ENCODE measurements at regions not wholly inside any gene's neighbourhood (a gene's known extent, or its start where the extent isn't known, plus 50 kb on each side); places are given as distances from the start of the nearest gene placed in this dataset.

DNA sequence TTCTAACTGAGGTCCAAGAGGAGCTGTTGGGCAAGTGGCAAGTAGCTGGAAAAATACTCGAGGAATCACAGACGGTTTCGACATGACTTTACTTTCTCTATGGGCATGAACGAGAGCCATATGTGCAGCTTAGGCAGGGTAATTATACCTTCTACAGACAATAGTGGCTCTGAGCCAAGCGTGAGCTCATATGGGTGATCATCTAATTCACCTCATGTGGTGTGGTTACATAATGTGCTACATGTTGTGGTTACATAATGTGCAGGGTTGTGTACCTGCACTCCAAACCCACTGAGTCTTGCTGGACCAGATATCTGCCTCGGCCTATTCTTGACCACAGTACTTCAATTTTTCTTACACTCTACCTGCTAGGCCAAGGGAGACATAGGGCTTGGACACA, 771.7 kb upstream of the EYS start:
- Mint-ChIP-seq H3K27ac (no peak overlapping the region), H3K27me3 (no peaks in the 10 kb centered on the region), H3K36me3 (ENCODE audit: low read depth) (no peaks in the 10 kb centered on the region), H3K4me1 (no peaks in the 10 kb centered on the region), H3K4me3 (no peak overlapping the region)
- H3K9me3 ChIP-seq (ENCODE audit: control insufficient read depth, low read length, poor library complexity, severe bottlenecking), result no peaks in the 10 kb centered on the region
- no peak for DNase-seq
- ATAC-seq, result no peak

DNA sequence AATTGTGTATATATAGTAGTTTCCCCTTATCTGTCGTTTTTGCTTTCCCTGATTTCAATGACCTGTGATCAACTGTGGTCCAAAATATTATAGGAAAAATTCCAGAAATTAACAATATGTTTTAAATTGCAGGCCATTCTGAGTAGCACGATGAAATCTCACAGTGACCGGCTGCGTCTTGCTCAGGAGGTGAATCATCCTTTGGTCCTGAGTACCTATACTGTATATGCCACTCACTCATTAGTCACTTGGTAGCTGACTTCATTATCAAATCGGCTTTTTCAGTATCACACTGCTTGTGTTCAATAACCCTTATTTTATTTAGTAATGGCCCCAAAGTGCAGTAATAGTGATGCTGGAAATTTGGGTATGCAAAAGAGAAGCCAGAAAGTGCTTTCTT, 728.3 kb upstream of the EYS start:
- H3K9me3 ChIP-seq (ENCODE audit: control insufficient read depth, low read length, poor library complexity, severe bottlenecking), result no peaks in the 10 kb centered on the region
- DNase-seq (no peak), ATAC-seq (no peak)
- Mint-ChIP-seq H3K36me3 (ENCODE audit: low read depth) (no peaks in the 10 kb centered on the region), H3K27me3 (no peaks in the 10 kb centered on the region), H3K4me3 (no peak overlapping the region), H3K27ac (no peak overlapping the region), H3K4me1 (no peaks in the 10 kb centered on the region)

DNA sequence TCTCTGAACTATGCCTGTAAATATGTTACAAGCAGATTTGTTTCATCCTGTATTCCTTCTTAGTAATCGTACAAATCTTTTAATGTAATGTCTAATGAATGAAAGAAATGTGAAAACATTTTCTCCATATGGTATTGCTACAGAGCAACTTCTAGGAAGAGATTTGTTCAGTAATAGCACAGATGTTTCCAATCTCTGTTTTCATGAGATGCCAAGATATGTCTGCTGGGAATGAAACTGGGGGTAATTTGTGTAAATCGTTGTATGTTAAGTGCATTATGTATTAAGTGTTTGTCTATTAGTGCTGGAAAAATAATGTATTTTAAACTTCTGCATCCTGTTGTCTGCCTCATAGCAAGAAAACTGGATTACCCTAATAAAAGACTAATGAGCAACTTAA, 722.2 kb upstream of the EYS start:
- H3K27me3 Mint-ChIP-seq, result no peaks in the 10 kb centered on the region

DNA sequence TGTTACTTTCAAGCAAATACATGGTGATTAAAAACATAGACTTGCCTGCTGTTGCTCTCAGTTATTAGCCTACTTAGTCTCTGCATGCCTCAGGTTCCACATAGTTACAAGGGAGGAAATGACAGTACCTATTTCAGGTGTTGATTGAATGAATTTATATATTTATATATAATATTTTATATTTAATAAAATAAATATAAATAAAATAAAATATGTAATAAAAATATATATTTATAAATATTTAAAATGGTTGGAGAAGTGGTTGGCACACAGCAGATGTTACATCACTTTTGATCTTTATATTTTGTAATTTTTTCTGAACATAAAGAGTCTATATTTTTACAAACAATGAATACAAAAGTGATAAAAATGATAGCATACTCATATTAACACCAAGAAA, 716.0 kb upstream of the EYS start:
- Mint-ChIP-seq H3K27me3 (no peaks in the 10 kb centered on the region), H3K4me1 (no peaks in the 10 kb centered on the region), H3K4me3 (no peak overlapping the region), H3K27ac (no peak overlapping the region), H3K36me3 (ENCODE audit: low read depth) (no peaks in the 10 kb centered on the region)
- DNase-seq (no peak), ATAC-seq (no peak)
- H3K9me3 ChIP-seq (ENCODE audit: control insufficient read depth, low read length, poor library complexity, severe bottlenecking), result no peaks in the 10 kb centered on the region

More for the DNA sequence above, 722.2 kb upstream of the EYS start:
- no peaks in the 10 kb centered on the region for H3K9me3 ChIP-seq (ENCODE audit: control insufficient read depth, low read length, poor library complexity, severe bottlenecking)
- Mint-ChIP-seq H3K4me3 (no peak overlapping the region), H3K36me3 (ENCODE audit: low read depth) (no peaks in the 10 kb centered on the region), H3K27ac (no peak overlapping the region), H3K4me1 (no peaks in the 10 kb centered on the region)
- no peak for DNase-seq
- no peak for ATAC-seq

DNA sequence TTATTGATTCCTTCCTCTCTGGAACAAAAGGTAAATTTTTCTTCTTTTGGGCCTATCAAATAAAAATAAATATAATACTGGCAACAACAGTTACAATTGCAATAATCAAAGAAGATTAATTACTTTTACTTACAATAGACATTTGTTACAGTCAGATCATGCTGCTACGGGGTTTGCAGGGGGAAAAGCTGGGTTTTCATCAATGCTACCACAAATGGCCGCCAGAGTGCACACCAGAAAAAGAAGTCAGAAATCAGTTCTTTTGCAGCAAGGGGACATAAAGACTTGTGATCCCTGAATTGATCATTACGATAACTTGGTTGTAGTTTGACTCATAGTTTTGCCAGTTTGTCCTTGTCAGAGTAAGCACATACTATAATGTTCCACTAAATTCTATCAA, 714.5 kb upstream of the EYS start:
- Mint-ChIP-seq H3K36me3 (ENCODE audit: low read depth) (no peaks in the 10 kb centered on the region), H3K27me3 (no peaks in the 10 kb centered on the region), H3K4me3 (no peak overlapping the region), H3K4me1 (no peaks in the 10 kb centered on the region), H3K27ac (no peak overlapping the region)
- DNase-seq, result no peak
- ATAC-seq, result no peak
- no peaks in the 10 kb centered on the region for H3K9me3 ChIP-seq (ENCODE audit: control insufficient read depth, low read length, poor library complexity, severe bottlenecking)

DNA sequence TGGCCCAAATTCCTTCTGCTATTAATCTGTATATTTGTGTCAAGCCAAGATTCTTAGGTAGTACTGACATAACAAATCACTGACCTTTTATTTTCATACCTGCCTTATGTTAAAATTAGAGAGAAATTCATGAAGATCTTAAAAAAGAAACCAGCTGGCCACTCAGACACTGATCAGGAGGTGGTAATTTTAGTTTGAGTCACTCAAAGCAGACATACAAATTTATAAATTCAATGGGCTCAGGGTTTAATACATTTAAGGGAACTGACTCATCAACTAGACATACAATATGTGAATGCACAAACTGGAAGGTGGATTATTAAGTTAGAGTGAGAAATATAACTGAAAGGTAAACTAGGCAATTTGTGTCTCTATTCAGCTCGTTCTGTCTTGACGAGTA, 711.9 kb upstream of the EYS start:
- no peaks in the 10 kb centered on the region for H3K9me3 ChIP-seq (ENCODE audit: control insufficient read depth, low read length, poor library complexity, severe bottlenecking)
- Mint-ChIP-seq H3K36me3 (ENCODE audit: low read depth) (no peaks in the 10 kb centered on the region), H3K27ac (no peak overlapping the region), H3K4me1 (no peaks in the 10 kb centered on the region), H3K27me3 (no peaks in the 10 kb centered on the region), H3K4me3 (no peak overlapping the region)
- DNase-seq (no peak), ATAC-seq (no peak)

DNA sequence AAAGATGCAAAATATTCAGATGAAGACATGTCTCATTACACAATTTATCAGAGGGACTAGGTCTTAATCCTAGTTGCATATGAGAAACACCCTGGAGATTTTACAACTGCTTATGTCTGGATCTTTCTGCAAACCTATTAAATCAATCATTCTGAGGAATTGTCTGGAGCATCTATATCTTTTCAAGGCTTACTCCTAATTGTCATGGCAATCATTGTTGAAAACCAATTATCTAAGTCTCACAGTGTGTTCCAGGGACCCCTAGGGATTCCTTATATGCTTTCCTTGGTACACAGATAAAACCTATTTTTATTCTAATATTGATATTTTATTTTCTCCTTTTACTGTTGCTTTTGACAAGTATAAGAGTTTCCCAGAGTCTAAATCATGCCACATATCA, 696.9 kb upstream of the EYS start:
- ATAC-seq, result no peak
- Mint-ChIP-seq H3K36me3 (ENCODE audit: low read depth) (no peaks in the 10 kb centered on the region), H3K4me1 (no peaks in the 10 kb centered on the region), H3K4me3 (no peak overlapping the region), H3K27me3 (no peaks in the 10 kb centered on the region), H3K27ac (no peak overlapping the region)
- no peak for DNase-seq
- no peaks in the 10 kb centered on the region for H3K9me3 ChIP-seq (ENCODE audit: control insufficient read depth, low read length, poor library complexity, severe bottlenecking)

DNA sequence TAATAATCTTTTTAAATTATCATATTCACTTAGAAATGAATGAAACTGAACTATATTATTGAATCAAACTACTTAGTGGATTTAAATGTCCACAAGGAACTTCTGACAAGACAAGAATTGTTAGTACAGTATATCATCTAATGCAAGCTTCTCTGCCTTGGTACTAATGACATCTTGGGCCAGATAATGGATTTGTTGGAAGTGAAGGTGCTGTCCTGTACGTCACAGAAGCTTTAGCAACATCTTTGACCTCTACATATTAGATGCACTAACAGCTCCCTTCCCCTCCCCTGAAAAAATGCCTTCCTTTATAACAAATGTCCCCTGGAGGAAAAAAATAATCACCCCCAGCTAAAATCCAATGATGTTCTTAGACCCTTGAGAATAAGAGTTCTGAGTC, 695.8 kb upstream of the EYS start:
- peaks cover 3% of the 10 kb centered on the region for H3K9me3 ChIP-seq (ENCODE audit: control insufficient read depth, low read length, poor library complexity, severe bottlenecking)
- no peaks in the 10 kb centered on the region for H3K27me3 Mint-ChIP-seq
- H3K4me1 Mint-ChIP-seq, result no peaks in the 10 kb centered on the region
- H3K27ac Mint-ChIP-seq, result no peak overlapping the region
- ATAC-seq (no peak), DNase-seq (no peak)
- H3K36me3 Mint-ChIP-seq (ENCODE audit: low read depth), result no peaks in the 10 kb centered on the region
- no peak overlapping the region for H3K4me3 Mint-ChIP-seq

DNA sequence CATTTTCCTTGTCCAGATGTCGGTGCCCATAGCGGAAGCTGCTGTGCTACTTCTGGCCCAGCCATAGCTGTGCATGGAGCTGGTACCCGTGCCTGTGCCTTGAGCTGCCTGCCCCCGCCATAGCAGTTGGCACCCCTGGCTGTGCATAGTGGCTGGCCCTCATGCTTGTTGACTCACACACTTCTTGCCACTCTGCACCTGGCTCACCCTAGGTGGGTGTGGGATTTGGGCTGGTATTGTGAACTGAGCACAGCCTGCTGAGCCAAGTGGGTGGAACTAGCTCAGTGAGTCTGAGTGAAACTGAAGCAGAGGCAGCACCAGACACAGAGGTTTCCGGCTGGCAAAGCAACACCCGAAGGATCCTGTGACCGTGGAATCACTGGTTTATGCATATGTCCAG, 689.5 kb upstream of the EYS start:
- no peak for DNase-seq

DNA sequence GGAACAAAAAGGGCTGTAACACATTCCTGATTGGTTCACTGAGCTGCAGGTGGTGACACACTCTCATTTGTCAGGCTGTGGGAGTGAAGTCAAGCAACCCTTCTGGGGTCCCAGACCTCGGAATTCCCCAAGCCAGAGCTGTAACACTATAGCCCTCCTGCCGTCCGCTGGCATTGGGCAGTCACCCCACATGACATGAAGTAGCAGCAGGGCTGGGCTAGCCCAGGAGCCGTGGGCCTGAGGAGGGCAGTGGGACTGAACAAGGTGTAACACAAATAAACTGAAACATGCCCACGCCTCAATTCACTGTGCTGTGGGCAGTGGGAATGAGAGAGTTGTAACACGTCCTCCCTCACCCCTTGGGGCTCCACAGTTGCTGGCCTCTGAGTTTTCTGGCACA, 689.1 kb upstream of the EYS start:
- no peaks in the 10 kb centered on the region for H3K27me3 Mint-ChIP-seq

More for the DNA sequence above, 689.5 kb upstream of the EYS start:
- peaks cover 3% of the 10 kb centered on the region for H3K9me3 ChIP-seq (ENCODE audit: control insufficient read depth, low read length, poor library complexity, severe bottlenecking)
- Mint-ChIP-seq H3K36me3 (ENCODE audit: low read depth) (no peaks in the 10 kb centered on the region), H3K4me3 (no peak overlapping the region), H3K27ac (no peak overlapping the region), H3K4me1 (no peaks in the 10 kb centered on the region), H3K27me3 (no peaks in the 10 kb centered on the region)
- no peak for ATAC-seq

DNA sequence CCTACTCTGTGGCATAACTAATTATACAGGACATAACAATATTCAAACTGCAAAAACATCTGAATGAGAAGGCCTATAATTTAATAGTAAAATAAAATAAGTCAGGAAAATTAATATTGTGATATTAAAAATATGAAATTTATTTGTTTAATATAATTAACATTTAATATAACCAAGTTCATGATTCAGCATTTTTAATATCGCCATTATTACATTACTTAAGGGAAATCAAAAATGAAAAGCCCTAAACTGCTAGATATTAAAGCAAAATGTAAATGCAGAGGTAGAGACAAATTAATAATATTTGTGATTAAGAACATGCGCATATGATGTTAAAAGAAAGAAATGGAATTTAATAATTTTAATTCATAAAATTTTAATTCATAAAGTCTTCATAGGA, 683.4 kb upstream of the EYS start:
- no peaks in the 10 kb centered on the region for H3K27me3 Mint-ChIP-seq
- H3K4me3 Mint-ChIP-seq, result no peak overlapping the region
- H3K27ac Mint-ChIP-seq, result no peak overlapping the region
- no peaks in the 10 kb centered on the region for H3K36me3 Mint-ChIP-seq (ENCODE audit: low read depth)
- no peak for ATAC-seq
- H3K4me1 Mint-ChIP-seq, result no peaks in the 10 kb centered on the region
- H3K9me3 ChIP-seq (ENCODE audit: control insufficient read depth, low read length, poor library complexity, severe bottlenecking), result no peaks in the 10 kb centered on the region
- no peak for DNase-seq

More for the DNA sequence above, 689.1 kb upstream of the EYS start:
- no peaks in the 10 kb centered on the region for H3K36me3 Mint-ChIP-seq (ENCODE audit: low read depth)
- H3K4me1 Mint-ChIP-seq, result no peaks in the 10 kb centered on the region
- H3K9me3 ChIP-seq (ENCODE audit: control insufficient read depth, low read length, poor library complexity, severe bottlenecking), result peaks cover 3% of the 10 kb centered on the region
- DNase-seq, result no peak
- no peak overlapping the region for H3K4me3 Mint-ChIP-seq
- no peak for ATAC-seq
- no peak overlapping the region for H3K27ac Mint-ChIP-seq

DNA sequence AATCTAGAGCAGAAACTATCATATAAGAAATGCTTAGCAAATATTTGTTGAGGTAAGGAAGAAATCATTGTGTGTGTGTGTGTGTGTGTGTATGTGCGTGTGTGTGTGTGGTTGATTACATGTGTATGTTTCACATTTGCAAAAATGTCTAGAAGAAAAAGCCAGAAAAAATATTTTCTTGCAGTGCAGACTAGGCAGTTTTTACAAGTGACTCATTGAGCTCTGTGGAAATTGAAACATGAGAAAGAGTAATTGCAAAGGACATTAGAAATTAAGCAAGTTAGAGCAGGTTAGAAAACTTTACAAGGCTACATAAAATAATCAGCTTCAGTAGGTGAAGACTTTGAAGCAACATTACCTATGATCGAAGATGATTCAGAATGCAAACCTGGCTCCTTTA, 669.0 kb upstream of the EYS start:
- Mint-ChIP-seq H3K4me3 (no peak overlapping the region), H3K27me3 (no peaks in the 10 kb centered on the region), H3K4me1 (no peaks in the 10 kb centered on the region), H3K27ac (no peak overlapping the region), H3K36me3 (ENCODE audit: low read depth) (no peaks in the 10 kb centered on the region)
- H3K9me3 ChIP-seq (ENCODE audit: control insufficient read depth, low read length, poor library complexity, severe bottlenecking), result no peaks in the 10 kb centered on the region
- ATAC-seq, result no peak
- DNase-seq, result no peak

DNA sequence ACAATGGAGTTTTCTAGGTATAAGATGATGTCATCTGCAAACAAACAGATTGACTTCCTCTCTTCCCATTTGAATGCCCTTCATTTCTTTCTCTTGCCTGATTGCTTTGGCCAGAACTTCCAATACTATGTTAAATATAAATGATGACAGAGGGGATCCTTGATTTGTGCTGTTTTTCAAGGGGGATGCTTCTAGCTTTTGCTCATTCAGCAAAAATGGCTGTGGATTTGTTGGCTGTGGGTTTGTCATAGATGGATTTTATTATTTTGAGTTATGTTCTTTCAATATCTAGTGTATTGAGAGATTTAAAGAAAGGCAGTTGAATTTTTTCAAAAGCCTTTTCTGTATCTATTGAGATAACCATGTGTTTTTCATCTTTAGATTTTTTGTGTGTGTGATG, 662.4 kb upstream of the EYS start:
- no peaks in the 10 kb centered on the region for H3K27me3 Mint-ChIP-seq
- H3K9me3 ChIP-seq (ENCODE audit: control insufficient read depth, low read length, poor library complexity, severe bottlenecking), result no peaks in the 10 kb centered on the region
- no peaks in the 10 kb centered on the region for H3K4me1 Mint-ChIP-seq
- H3K27ac Mint-ChIP-seq, result no peak overlapping the region
- no peak for DNase-seq
- ATAC-seq, result no peak
- H3K4me3 Mint-ChIP-seq, result no peak overlapping the region
- H3K36me3 Mint-ChIP-seq (ENCODE audit: low read depth), result no peaks in the 10 kb centered on the region

DNA sequence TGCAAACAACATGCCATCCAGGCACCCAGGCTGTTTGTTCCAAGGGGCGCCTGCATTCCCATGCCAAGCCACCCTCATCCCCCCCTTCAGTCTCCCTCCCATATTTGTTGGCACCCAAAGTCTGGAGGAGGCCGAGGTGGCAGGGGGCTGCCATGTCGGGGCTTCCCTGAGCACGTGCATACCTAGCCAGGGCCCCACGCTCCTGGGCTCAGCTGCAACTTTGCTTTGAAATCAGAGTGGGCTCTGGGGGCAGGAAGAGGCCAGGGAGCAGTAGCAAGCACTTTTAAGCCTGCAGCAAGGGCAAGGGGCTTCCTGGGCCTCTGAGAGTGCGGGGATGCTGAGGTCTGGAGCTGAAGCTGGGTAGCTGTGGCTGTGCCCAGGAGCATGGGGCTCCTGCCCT, 655.9 kb upstream of the EYS start:
- ATAC-seq, result no peak

DNA sequence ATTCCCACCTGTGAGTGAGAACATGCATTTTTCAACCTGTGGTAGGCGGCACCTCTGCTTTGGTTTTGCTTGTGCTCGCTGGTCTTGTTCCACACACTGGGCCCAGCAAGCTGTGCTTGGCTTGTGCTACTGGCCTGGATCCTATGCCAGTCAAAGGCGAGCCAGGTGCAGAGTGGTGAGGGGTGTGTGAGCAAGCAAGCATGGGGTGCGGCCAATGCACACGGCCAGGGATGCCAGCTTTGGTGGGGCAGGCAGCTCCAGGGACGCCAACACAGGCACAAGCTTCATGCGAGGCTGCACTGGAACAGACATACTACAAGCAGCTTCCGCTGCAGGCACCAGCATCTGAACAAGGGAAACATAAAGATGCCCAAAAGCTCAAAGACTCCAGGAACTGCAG, 654.9 kb upstream of the EYS start:
- no peaks in the 10 kb centered on the region for H3K27me3 Mint-ChIP-seq
- peaks cover 2% of the 10 kb centered on the region for H3K9me3 ChIP-seq (ENCODE audit: control insufficient read depth, low read length, poor library complexity, severe bottlenecking)
- H3K4me3 Mint-ChIP-seq, result no peak overlapping the region
- ATAC-seq, result no peak
- H3K4me1 Mint-ChIP-seq, result no peaks in the 10 kb centered on the region
- H3K27ac Mint-ChIP-seq, result no peak overlapping the region
- no peak for DNase-seq
- no peaks in the 10 kb centered on the region for H3K36me3 Mint-ChIP-seq (ENCODE audit: low read depth)

More for the DNA sequence above, 655.9 kb upstream of the EYS start:
- Mint-ChIP-seq H3K4me3 (no peak overlapping the region), H3K27ac (no peak overlapping the region), H3K27me3 (no peaks in the 10 kb centered on the region), H3K36me3 (ENCODE audit: low read depth) (no peaks in the 10 kb centered on the region), H3K4me1 (no peaks in the 10 kb centered on the region)
- peaks cover 2% of the 10 kb centered on the region for H3K9me3 ChIP-seq (ENCODE audit: control insufficient read depth, low read length, poor library complexity, severe bottlenecking)
- DNase-seq, result no peak

All from T-helper 17 cell (primary cell).